SHP77 treated with DMSO at 0.1 percent for 48 hours (cell line): ENCODE measurements at regions not wholly inside any gene's neighbourhood (a gene's known extent, or its start where the extent isn't known, plus 50 kb on each side); places are given as distances from the start of the nearest gene placed in this dataset.
"Not testable (repeated sequence)": the region's sequence is repeated elsewhere in the genome, so short reads cannot be mapped to it uniquely, and the experiment has no call there.

Experiments
- DNase-seq: peaks from one replicate; lab custom pipeline; 2025; lab: John Stamatoyannopoulos, UW

DNA sequence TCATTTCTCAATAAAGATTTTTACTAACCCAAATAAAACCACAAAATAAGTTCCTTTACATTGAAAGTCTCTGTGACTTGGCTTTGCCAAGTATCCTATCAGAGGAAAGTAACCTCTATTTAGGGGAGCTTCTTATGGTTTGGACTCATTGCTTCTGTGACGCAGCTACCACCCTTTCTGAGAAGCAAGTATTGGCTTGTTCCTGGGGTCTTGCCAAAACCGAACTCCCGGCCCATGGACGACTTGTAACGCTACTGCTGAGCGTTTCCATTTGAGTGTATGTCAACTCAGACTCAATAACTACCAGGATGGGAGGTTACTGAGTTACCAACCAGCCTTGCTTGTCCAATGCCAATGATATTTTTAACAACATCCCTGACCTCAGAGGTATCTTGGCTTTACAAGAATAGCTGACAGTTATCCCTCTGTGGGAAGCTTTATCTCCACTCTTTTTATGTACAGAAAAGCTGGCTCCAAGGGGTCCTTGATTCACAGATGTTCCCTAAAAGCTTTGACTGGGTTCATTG, 911.9 kb downstream of the TTLL7 start:
- no peak for DNase-seq

DNA sequence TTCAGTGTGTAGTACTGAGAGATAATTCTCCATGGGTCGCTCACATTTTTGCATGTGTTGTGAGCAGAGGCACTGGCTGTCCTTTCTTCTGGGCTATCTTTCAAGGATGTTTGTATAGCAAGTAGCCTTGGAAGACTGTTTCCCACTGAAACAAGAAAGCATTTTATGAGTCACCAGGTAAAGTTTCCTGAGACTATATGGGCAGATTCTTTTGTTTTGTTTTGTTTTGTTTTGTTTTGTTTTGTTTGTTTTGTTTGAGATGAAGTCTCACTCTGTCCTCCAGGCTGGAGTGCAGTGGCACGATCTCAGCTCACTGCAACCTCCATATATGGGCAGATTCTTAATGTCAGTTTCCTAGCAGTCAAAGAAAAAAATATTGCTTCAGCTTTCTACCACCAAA, 912.6 kb downstream of the TTLL7 start:
- no peak for DNase-seq

DNA sequence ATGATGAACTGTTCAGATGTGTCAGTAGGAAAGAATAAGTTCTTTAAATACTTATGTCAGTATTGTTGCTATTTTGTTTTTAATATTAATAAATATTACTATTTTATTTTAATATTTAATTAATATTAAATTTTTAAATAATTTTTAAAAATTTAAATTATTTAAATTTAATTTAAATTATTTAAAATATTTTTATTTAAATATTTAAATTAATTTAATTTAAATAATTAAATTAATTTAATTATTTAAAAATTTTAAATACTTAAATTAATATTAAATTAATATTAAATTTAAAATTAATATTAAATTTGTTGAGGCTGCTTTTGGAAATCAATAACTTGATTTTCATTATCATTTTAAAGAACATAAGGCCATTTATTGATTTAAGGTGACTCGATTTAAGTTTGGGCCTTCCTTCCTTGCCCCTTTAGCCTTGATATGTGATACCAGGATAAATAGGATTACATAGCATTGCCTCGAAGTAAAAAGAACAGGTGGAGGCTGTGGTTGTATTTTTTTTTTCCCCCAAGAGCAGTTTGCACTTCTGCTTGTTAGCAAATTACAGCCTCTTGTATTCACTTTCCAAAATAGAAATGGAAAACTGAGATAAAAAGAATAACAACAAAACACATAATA, 915.2 kb downstream of the TTLL7 start:
- DNase-seq: no peak

DNA sequence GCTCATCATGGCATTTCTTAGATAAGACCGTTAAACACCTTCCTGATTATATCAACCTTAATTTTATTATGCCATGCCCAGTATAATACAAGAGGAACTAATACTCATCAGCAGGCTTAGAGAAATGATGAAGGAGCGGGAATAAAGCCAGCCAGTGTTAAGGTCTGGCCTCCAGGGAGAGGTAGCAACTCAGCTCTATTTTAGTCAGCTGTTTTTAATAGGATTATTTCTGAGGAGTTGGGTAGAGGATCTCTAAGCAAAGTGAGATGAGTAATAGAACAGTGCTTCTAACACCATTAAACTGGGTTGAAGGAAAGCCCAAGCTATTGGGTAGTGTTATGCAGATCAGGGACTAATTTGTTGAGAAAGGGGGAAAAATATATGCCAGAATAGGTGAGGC, 921.5 kb downstream of the TTLL7 start:
- DNase-seq: no peak

DNA sequence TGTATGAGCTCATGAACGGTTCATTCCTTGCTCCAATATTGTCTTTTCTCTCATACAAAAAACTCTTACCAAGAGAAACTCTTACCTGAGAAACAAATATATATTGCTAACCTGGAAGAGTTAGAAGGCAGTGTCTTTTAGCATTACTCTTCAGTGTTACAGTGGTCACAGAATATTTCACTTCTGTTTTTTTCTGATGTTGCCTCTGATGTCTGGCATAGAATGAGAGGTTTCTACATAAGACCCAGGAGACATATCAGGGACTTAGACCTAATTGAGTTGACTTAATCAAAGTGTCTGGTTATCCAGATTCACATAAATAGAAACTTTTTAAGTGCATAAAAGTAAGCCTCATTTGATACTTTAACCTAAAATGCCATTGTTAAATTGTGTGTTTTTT, 923.8 kb downstream of the TTLL7 start:
- no peak for DNase-seq

DNA sequence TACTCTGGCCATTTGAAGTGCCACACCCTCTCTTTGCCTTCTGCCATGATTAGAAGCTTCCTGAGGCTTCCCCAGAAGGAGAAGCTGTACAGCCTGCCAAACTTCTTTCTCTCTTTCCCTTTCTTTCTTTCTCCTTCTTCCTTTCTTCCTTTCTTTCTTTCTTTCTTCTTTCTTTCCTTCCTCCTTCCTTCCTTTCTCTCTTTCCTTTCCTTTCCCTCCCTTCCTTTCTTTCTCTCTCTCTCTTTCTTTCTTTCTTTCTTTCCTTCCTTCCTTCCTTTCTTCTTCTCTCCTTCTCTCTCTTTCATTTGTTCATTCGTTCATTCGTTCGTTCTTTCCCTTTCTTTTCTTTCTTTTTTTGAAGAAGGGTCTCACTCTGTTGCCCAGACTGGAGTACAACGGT, 931.0 kb downstream of the TTLL7 start:
- no peak for DNase-seq

DNA sequence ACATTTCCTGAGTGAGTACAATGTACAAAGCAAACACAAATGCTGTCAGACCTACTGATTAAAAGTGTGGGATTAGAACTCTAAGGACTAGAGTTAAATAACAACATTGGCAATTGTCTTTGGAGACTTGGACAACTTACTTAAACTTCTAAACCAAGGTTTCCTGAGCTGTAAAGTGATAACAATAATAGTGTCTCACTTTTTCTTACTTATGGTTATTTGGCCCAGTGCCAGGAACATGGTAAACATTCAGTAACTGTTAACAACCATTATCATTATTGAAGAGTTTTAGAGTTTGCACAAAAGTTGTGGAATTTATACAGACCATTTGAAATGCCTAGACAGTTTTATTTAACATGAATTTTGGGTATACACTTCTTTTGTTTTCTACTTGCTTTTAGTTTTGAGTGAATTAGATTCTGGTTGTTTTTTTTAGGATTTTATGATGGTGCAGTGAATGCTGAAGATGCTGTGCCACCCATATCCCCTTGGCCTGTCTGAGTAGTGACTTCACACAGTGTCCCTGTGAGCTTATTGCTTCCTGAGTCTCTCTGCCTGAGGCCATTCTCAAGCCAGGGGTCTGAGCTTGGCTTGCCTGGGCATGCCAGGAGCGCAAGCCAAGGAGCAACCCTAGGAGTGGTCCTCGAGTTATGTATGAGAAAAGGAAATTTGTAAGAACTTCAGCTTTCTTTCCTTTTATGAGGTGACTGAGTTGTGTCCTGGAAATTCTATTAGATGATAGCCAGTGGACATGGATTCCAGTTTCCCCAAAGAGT, 932.8 kb downstream of the TTLL7 start:
- no peak for DNase-seq

DNA sequence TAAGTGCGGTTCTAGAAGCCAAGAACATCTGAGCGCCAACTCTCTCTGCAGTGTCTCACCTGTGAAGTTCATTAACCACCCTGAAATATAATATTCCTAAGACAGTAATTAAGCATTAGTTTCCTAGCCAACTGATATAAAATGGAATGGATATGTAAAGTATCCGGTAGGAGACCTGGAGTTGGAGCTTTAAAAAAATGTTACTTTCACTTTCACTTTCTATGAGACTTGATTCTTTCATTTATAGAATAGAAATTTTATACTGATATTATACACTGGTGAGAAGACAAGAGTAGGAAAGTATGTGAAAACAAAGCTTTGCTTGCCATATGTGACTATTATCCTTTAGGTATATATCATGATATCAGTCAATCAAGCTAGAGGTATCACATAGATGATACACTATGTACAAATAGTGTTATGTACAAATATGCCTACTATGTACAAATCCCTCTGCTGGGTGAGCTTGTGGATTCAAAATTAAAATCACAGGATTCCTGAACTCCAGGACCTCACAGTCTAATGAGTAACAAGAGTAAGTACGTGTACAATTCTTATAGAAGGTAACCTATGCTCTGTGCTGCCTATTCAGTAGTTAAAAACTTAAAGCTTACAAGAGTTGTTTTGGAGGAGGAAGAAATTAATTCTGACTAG, 934.2 kb downstream of the TTLL7 start:
- no peak for DNase-seq

DNA sequence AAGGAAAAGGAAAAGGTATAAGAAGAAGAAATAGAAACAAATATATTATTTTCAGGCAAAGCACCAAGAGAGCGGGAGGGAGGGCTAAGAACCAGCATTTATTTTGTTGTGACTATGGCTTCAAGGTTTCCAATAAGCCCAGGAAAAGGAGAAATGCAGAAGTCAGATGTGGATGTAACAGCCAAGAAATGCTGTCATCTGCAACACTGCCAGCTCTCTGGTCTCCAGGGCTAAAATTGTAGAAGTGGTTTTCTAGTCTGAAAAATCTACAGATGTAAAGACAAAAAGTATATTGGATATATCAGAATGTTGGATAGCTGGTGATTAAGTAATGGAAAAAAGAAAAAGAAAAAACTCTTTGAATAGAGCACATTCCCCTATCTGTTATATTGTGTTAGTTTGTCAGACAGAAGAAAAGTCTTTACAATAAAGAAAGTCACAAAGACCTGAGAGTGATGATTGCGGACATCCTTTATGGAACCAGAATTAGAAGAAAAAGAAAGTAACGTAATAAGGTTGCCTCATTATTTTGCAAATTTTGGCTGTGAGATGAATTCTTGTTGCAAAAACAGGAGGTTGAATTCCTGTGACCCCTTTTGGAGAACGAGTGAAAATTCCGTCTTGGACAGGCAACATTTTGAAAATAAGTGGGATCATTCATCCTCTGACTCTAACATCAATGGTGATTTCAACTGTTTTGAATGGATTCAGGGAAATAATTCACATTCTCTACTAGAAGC, 938.1 kb downstream of the TTLL7 start:
- no peak for DNase-seq

DNA sequence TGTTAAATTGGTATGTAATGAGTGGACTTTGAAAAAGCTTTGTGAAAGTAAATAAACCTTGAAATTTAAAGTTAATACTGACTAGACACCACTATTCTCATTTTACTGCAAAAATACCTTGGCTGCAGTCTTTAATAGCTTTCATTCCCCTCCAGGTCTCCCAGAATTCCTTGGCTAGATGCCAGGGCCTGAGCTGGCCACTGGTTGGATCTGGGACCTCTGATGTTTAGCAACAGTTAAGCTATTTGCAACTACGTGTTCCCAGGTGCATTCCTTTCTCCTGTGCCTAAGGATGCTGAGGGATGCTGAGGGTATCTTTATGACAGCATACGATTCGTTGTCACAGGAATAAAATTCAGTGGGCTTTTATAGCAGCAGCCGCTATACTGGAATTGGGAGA, 938.7 kb downstream of the TTLL7 start:
- no peak for DNase-seq

DNA sequence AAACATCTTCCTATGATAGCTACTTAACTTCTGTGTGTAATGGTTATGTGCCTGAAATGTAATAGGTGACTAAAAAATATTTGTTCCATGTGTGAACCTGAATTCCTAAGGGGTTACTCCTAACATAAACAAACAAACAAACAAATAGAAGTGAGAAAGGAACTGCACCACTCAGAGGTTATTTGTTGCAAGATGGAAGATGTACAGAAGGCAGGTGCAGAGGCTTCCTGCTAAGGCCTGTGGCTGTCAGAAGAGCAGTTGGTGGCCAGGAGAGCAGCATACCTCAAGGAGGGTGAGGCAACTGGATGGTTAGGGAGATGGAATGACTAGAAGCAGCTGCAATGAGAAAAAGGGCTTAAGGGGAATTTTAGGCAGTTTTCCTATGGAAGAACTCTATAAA, 940.6 kb downstream of the TTLL7 start:
- no peak for DNase-seq

DNA sequence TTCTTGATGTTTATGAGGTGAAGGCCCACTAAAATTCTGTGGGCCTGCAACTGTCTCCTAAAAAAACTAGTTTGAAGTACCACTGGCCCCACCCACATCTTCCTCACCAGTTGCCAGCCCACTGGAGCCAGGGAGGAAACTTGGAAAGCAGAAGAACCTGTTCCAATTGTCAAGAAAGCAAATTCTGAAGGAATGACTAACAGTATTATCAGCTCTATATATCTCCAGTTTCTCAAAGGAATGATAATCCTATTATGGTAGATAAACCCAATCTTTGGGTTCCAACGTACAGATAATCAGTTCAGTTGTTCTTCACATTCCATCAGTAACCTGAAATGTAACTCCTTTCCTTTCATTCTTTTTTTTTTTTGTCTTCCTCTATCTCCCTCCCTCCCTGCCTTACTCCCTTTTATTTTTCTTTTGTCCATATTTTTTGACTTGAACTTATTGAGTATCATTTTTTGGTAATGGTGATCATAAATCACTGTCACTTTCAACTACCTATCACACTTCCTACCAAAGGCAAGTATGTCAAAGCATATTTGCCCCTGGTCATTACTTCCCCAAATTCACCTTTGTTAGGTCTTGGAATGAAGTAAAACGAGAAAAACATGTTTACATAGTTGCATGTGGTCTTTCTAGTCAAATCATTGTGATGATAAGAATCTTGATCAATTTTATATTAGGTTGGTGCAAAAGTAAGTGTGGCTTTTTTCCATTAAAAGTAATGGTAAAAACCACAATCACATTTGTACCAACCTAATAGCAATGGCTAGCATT, 943.4 kb downstream of the TTLL7 start:
- DNase-seq: no peak

DNA sequence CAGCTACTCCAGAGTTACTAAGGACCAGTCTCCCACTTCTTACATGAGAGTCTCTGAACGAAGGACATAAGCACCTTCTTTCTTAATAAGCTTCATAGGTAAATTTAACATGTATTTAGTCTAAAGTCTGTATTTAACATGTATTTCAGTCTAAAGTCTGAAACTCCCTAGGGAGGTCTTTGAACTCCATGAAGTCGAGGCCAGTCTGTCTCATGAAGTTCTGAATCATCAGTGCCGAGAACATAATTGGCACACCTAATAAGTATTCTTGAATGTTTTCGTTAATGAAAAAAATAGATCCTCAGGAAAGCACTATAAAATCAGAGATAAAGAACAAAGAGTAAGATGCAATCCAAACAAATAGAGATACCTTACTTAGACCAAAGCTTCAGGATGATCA, 945.5 kb downstream of the TTLL7 start:
- DNase-seq: no peak

DNA sequence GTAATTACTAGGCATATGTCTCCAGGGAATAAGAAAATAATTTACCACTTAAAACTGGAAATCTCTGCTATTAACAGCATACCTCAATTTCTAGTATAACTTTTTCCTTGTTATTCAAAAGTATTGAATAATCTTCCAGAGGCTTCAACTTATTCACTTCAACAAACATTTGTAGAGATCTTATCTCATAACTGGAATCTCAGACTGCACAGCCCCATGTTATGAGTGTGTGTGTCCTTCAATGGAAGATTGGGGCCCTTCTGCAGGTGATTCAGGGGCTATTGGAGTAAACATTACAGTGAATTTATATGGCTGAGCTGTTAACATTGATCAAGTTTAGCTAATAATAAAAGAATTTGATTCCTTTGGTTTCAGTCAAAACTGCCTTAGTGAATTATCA, 946.1 kb downstream of the TTLL7 start:
- no peak for DNase-seq

DNA sequence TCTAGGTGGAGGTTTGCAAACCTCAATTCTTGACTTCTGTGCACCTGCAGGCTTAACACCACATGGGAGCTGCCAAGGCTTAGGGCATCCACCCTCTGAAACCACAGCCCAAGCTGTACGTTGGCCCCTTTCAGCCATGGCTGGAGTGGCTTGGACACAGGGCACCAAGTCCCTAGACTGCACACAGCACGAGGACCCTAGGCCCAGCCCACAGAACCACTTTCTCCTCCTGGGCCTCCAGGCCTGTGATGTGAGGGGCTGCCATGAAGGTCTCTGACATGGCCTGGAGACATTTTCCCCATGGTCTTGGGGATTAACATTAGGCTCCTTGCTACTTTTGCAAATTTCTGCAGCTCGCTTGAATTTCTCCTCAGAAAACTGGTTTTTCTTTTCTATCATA, 947.9 kb downstream of the TTLL7 start:
- DNase-seq: not testable (repeated sequence)

DNA sequence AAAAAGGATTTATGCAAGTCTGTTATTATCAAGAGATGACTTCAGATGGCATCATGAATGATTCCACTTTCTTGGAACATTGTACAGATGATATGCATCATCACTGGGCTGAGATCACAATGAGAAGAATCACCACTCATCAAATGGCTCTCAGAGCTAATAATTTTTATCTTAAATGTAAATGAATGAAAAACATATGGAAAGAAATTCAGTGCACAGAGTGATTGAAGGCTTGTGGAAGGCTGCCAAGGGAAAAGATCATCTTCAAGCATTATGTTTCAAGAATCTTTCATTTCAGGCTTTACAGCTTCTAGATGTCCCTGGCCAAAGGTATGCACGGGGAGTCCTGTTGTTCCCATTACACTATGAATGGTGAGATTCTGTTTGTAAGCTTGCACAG, 955.7 kb downstream of the TTLL7 start:
- DNase-seq: no peak

DNA sequence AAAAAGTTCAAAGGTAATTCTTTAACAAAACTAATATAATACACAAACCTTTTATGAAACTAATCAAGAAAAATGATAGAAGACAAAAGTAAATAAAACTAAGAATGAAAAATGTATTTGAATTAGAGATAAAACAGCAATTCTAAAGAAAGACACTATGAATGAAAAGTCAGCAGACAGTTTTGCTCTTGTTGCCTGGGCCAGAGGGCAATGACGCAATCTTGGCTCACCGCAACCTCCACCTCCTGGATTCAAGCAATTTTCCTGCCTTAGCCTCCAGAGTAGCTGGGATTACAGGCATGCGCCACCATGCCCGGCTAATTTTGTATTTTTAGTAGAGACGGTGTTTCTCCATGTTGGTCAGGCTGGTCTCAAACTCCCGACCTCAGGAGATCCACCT, 959.8 kb downstream of the TTLL7 start:
- not testable (repeated sequence) for DNase-seq

DNA sequence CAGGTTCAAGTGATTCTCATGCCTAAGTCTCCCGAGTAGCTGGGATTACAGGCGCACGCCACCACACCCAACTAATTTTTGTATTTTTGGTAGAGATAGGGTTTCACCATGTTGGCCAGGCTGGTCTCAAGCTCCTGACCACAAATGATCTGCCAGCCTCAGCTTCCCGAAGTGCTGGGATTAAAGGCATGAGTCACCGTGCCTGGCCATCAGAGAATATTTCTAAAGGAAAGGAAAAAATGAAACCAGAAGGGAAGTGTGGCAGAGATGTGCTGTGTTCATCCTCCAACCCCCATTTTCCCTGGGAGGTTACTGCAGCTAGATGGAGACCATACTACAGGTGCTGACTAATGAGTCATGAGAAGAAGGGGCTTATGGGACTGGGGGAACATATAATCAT, 964.1 kb downstream of the TTLL7 start:
- no peak for DNase-seq

DNA sequence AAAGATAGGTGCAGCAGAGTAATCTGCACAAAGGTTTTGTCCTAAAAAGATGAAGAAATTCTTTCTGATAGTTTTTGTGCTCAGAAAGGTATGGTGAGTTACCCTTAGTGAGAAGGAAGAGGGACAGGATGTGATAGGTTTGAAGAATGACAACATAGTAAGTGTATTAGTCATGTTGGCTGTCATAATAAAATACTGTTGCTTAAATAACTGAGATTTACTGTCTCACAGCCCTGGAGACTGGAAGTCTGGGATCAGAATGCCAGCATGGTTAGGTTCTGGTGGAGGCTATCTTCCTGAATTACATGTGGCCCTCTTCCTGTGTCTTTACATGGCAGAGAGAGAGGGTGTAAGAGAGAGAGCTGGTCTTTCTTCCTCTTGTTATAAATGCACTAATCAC, 965.2 kb downstream of the TTLL7 start:
- DNase-seq: no peak

DNA sequence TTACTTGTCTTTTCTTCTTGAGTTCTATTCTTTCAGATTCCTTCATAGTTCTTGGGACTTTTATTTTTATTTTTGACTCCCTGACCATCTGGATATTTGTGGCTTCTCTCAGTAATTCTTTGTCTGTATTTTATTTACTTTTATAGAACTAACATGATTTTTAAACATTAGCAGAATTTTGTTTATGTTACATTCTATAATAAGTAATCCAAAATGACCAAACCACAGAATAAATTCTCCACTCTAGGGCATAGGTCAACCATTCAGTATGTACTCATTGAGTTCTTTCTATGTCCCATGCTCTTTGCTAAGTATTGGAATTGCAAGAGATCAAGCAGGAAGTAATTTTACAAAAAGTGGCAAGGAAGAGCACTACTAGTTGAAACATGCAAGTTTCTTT, 969.0 kb downstream of the TTLL7 start:
- DNase-seq: no peak

DNA sequence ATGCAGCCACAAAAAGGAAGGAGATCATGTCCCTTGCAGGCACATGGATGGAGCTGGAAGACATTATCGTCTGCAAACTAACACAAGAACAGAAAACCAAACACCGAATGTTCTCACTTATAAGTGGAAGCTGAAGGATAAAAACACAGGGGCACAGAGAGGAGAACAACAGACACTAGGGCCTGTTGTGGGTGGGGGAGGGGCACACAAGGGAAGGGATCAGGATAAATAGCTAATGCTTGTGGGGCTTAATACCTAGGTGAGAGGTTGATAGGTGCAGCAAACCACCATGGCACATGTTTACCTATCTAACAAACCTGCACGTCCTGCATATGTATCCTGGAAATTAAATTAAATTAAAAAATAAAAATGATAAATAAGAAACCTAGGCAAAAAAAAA, 969.9 kb downstream of the TTLL7 start:
- no peak for DNase-seq

DNA sequence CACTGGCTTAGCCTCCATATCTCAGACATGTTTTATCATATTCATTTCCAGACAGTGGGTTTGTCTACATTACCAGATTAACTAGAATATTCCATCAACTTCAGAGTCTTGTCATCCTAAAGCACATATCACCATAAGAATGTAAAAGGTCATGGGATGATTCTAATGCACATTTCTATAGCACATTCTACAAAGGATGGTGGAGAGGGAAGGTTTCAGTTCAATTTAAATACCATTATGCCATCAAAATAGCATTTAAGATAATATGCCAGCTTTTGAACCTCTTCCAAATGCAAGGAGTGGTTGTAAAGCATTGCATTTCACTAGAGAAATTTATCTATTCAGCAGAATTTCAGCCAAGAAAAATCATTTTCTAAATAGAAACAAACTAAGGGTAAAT, 970.5 kb downstream of the TTLL7 start:
- DNase-seq: no peak
